Hematopoietic multipotent progenitor cell treated with erythropoietin and hydrocortisone succinate and interleukin-3 and kit ligand, for 6 days (in vitro differentiated cells): ENCODE measurements at regions not wholly inside any gene's neighbourhood (a gene's known extent, or its start where the extent isn't known, plus 50 kb on each side); places are given as distances from the start of the nearest gene placed in this dataset.

Experiments
- DNase-seq: peaks from one replicate; pipeline ENCODE4 v3.0.0-alpha.2; 2015

GRCh38 chr9:135032041-135032835, 55.2 kb upstream of the OLFM1 start:
- DNase-seq: no peak

- DNase-seq: no peak
Observed at GRCh38 chr9:135032868-135033460, 54.5 kb upstream of the OLFM1 start.

- no peak for DNase-seq
Observed at GRCh38 chr9:135033487-135033886, 54.0 kb upstream of the OLFM1 start.

GRCh38 chr9:135034106-135034505, 53.4 kb upstream of the OLFM1 start:
- no peak for DNase-seq

GRCh38 chr9:135035781-135036760, 51.4 kb upstream of the OLFM1 start:
- no peak for DNase-seq

- no peak for DNase-seq
Observed at GRCh38 chr9:135036861-135037465, 50.5 kb upstream of the OLFM1 start.

GRCh38 chr9:135037521-135038250, 49.8 kb upstream of the OLFM1 start:
- no peak for DNase-seq
